ENCODE measurements at regions not wholly inside any gene's neighbourhood (a gene's known extent, or its start where the extent isn't known, plus 50 kb on each side); places are given as distances from the start of the nearest gene placed in this dataset.
"Not testable (repeated sequence)": the region's sequence is repeated elsewhere in the genome, so short reads cannot be mapped to it uniquely, and the experiment has no call there.

- no peak for DNase-seq (ENCODE audit: low read depth in 2 of 2)
- TF ChIP-seq CTCF (IDR thresholded peaks at IDR 0.05; ENCODE audit: low read depth, low read length), result no peak
- no peak overlapping the region for H3K4me3 ChIP-seq (replicated peaks in 1 of 2; ENCODE audit: low read depth in 2 of 2, low read length in 2 of 2)
These were observed 75.8 kb upstream of the DDHD1 start for GRCh38 chr14:53228966-53229365.

GRCh38 chr14:53227154-53227718 lies 74.1 kb upstream of the DDHD1 start:
- no peak for DNase-seq (ENCODE audit: low read depth in 2 of 2)
- H3K4me3 ChIP-seq (replicated peaks in 1 of 2; ENCODE audit: low read depth in 2 of 2, low read length in 2 of 2), result no peak overlapping the region
- TF ChIP-seq CTCF (IDR thresholded peaks at IDR 0.05; ENCODE audit: low read depth, low read length), result no peak

- DNase-seq (ENCODE audit: low read depth in 2 of 2), result peak; percentile 48 to 86
- TF ChIP-seq CTCF (IDR thresholded peaks at IDR 0.05; ENCODE audit: low read depth, low read length), result no peak
These were observed 73.4 kb upstream of the DDHD1 start for GRCh38 chr14:53226553-53226952.

GRCh38 chr14:53220914-53221313 lies 67.8 kb upstream of the DDHD1 start:
- no peak overlapping the region for H3K4me3 ChIP-seq (replicated peaks in 1 of 2; ENCODE audit: low read depth in 2 of 2, low read length in 2 of 2)
- TF ChIP-seq CTCF (IDR thresholded peaks at IDR 0.05; ENCODE audit: low read depth, low read length), result no peak
- no peak for DNase-seq (ENCODE audit: low read depth in 2 of 2)

More at GRCh38 chr14:53226553-53226952, 73.4 kb upstream of the DDHD1 start:
- no peak overlapping the region for H3K4me3 ChIP-seq (replicated peaks in 1 of 2; ENCODE audit: low read depth in 2 of 2, low read length in 2 of 2)

- no peak for DNase-seq (ENCODE audit: low read depth in 2 of 2)
- peak overlapping the region in 1 of 2 donors; percentile 61 for H3K4me3 ChIP-seq (replicated peaks in 1 of 2; ENCODE audit: low read depth in 2 of 2, low read length in 2 of 2)
- TF ChIP-seq CTCF (IDR thresholded peaks at IDR 0.05; ENCODE audit: low read depth, low read length), result no peak
These were observed 65.0 kb upstream of the DDHD1 start for GRCh38 chr14:53218161-53218560.

- peak overlapping the region; percentile 56 to 61 for H3K4me3 ChIP-seq (replicated peaks in 1 of 2; ENCODE audit: low read depth in 2 of 2, low read length in 2 of 2)
- TF ChIP-seq CTCF (IDR thresholded peaks at IDR 0.05; ENCODE audit: low read depth, low read length), result peak; percentile 31
- DNase-seq (ENCODE audit: low read depth in 2 of 2), result peak; percentile 58 to 59
These were observed 64.3 kb upstream of the DDHD1 start for GRCh38 chr14:53217316-53217994.

- not testable (repeated sequence) for H3K4me3 ChIP-seq (replicated peaks in 1 of 2; ENCODE audit: low read depth in 2 of 2, low read length in 2 of 2); DNase-seq (ENCODE audit: low read depth in 2 of 2)
These were observed 63.8 kb upstream of the DDHD1 start for GRCh38 chr14:53216955-53217315.

GRCh38 chr14:53216478-53216877 lies 63.4 kb upstream of the DDHD1 start:
- not testable (repeated sequence) for DNase-seq (ENCODE audit: low read depth in 2 of 2); H3K4me3 ChIP-seq (replicated peaks in 1 of 2; ENCODE audit: low read depth in 2 of 2, low read length in 2 of 2)
